ENCODE measurements at regions not wholly inside any gene's neighbourhood (a gene's known extent, or its start where the extent isn't known, plus 50 kb on each side); places are given as distances from the start of the nearest gene placed in this dataset.

- no peak overlapping the region for H3K27ac ChIP-seq (ENCODE audit: low read depth, low read length)
- ATAC-seq (no peak), DNase-seq (no peak)
- no peaks in the 10 kb centered on the region for H3K9me3 ChIP-seq (ENCODE audit: control insufficient read depth in 2 of 3, low read length in 3 of 3)
- no peaks in the 10 kb centered on the region for H3K36me3 Mint-ChIP-seq
- H3K4me3 ChIP-seq (ENCODE audit: low read length): no peak overlapping the region
- no peaks in the 10 kb centered on the region for H3K36me3 ChIP-seq (ENCODE audit: control insufficient read depth in 2 of 3, insufficient read depth in 3 of 3, low read length in 3 of 3)
- POLR2A ChIA-PET: no interaction called here
- H3K4me3 Mint-ChIP-seq: no peak overlapping the region
- no peaks in the 10 kb centered on the region for H3K4me1 ChIP-seq (ENCODE audit: control insufficient read depth in 2 of 2, insufficient read depth in 2 of 2, low read length in 2 of 2)
- no peaks in the 10 kb centered on the region for H3K27me3 ChIP-seq (ENCODE audit: control insufficient read depth in 2 of 2, insufficient read depth in 2 of 2, low read length in 2 of 2)
- intact Hi-C loops (cut with micrococcal nuclease): no loop called here
- no peaks in the 10 kb centered on the region for H3K4me1 Mint-ChIP-seq
- CTCF ChIA-PET: no interaction called here
- H3K27ac Mint-ChIP-seq: no peak overlapping the region
- H3K27me3 Mint-ChIP-seq: peaks cover 0 to 10% (median 4%) of the 10 kb centered on the region in 5 donors
- peaks cover 0 to 5% (median under 1%) of the 10 kb centered on the region in 11 donors for H3K9me3 Mint-ChIP-seq
These were observed 55.9 kb upstream of the ALB start for GRCh38 chr4:73348185-73348584.

- H3K36me3 ChIP-seq (ENCODE audit: control insufficient read depth in 2 of 3, insufficient read depth in 3 of 3, low read length in 3 of 3): no peaks in the 10 kb centered on the region
- no peak overlapping the region for H3K27ac ChIP-seq (ENCODE audit: low read depth, low read length)
- H3K9me3 Mint-ChIP-seq: peaks cover 0 to 3% (median 0%) of the 10 kb centered on the region in 11 donors
- no peaks in the 10 kb centered on the region for H3K4me1 Mint-ChIP-seq
- ChIA-PET CTCF (no interaction called here), POLR2A (no interaction called here)
- intact Hi-C loops (cut with micrococcal nuclease): no loop called here
- no peaks in the 10 kb centered on the region for H3K27me3 ChIP-seq (ENCODE audit: control insufficient read depth in 2 of 2, insufficient read depth in 2 of 2, low read length in 2 of 2)
- no peaks in the 10 kb centered on the region for H3K36me3 Mint-ChIP-seq
- no peak overlapping the region for H3K4me3 Mint-ChIP-seq
- no peak for ATAC-seq
- no peak overlapping the region for H3K4me3 ChIP-seq (ENCODE audit: low read length)
- H3K27ac Mint-ChIP-seq: no peak overlapping the region
- peaks cover 0 to 10% (median 4%) of the 10 kb centered on the region in 5 donors for H3K27me3 Mint-ChIP-seq
- H3K9me3 ChIP-seq (ENCODE audit: control insufficient read depth in 2 of 3, low read length in 3 of 3): no peaks in the 10 kb centered on the region
- H3K4me1 ChIP-seq (ENCODE audit: control insufficient read depth in 2 of 2, insufficient read depth in 2 of 2, low read length in 2 of 2): no peaks in the 10 kb centered on the region
- no peak for DNase-seq
These were observed 56.6 kb upstream of the ALB start for GRCh38 chr4:73347497-73347896.

GRCh38 chr4:73345399-73345975 is 58.6 kb upstream of the ALB start:
- CTCF ChIA-PET: no interaction called here
- Mint-ChIP-seq H3K27me3 (peaks cover 0 to 8% (median 4%) of the 10 kb centered on the region in 5 donors), H3K27ac (peak overlapping the region in 1 of 9 donors; percentile 41), H3K4me3 (no peak overlapping the region), H3K4me1 (no peaks in the 10 kb centered on the region), H3K9me3 (peaks cover 0 to 1% (median 0%) of the 10 kb centered on the region in 11 donors), H3K36me3 (no peaks in the 10 kb centered on the region)
- ATAC-seq (no peak), DNase-seq (no peak)
- Histone ChIP-seq H3K9me3 (ENCODE audit: control insufficient read depth in 2 of 3, low read length in 3 of 3) (no peaks in the 10 kb centered on the region), H3K4me3 (ENCODE audit: low read length) (no peak overlapping the region), H3K27ac (ENCODE audit: low read depth, low read length) (no peak overlapping the region), H3K36me3 (ENCODE audit: control insufficient read depth in 2 of 3, insufficient read depth in 3 of 3, low read length in 3 of 3) (no peaks in the 10 kb centered on the region), H3K27me3 (ENCODE audit: control insufficient read depth in 2 of 2, insufficient read depth in 2 of 2, low read length in 2 of 2) (no peaks in the 10 kb centered on the region), H3K4me1 (ENCODE audit: control insufficient read depth in 2 of 2, insufficient read depth in 2 of 2, low read length in 2 of 2) (no peaks in the 10 kb centered on the region)
- POLR2A ChIA-PET: no interaction called here
- intact Hi-C loops (cut with micrococcal nuclease): no loop called here

GRCh38 chr4:73344106-73344505 is 60.0 kb upstream of the ALB start:
- Histone ChIP-seq H3K4me3 (ENCODE audit: low read length) (no peak overlapping the region), H3K36me3 (ENCODE audit: control insufficient read depth in 2 of 3, insufficient read depth in 3 of 3, low read length in 3 of 3) (no peaks in the 10 kb centered on the region), H3K27me3 (ENCODE audit: control insufficient read depth in 2 of 2, insufficient read depth in 2 of 2, low read length in 2 of 2) (no peaks in the 10 kb centered on the region), H3K4me1 (ENCODE audit: control insufficient read depth in 2 of 2, insufficient read depth in 2 of 2, low read length in 2 of 2) (no peaks in the 10 kb centered on the region), H3K9me3 (ENCODE audit: control insufficient read depth in 2 of 3, low read length in 3 of 3) (no peaks in the 10 kb centered on the region), H3K27ac (ENCODE audit: low read depth, low read length) (no peak overlapping the region)
- Mint-ChIP-seq H3K36me3 (no peaks in the 10 kb centered on the region), H3K4me3 (no peak overlapping the region), H3K9me3 (peaks cover 0 to 1% (median 0%) of the 10 kb centered on the region in 11 donors), H3K4me1 (no peaks in the 10 kb centered on the region), H3K27ac (no peak overlapping the region), H3K27me3 (peaks cover 0 to 10% (median 4%) of the 10 kb centered on the region in 5 donors)
- ChIA-PET CTCF (no interaction called here), POLR2A (no interaction called here)
- ATAC-seq (no peak), DNase-seq (no peak)
- intact Hi-C loops (cut with micrococcal nuclease): no loop called here

GRCh38 chr4:73343432-73343831 is 60.7 kb upstream of the ALB start:
- DNase-seq (no peak), ATAC-seq (no peak)
- no peaks in the 10 kb centered on the region for H3K4me1 ChIP-seq (ENCODE audit: control insufficient read depth in 2 of 2, insufficient read depth in 2 of 2, low read length in 2 of 2)
- H3K4me3 Mint-ChIP-seq: no peak overlapping the region
- H3K4me3 ChIP-seq (ENCODE audit: low read length): no peak overlapping the region
- H3K9me3 ChIP-seq (ENCODE audit: control insufficient read depth in 2 of 3, low read length in 3 of 3): no peaks in the 10 kb centered on the region
- H3K4me1 Mint-ChIP-seq: no peaks in the 10 kb centered on the region
- H3K36me3 ChIP-seq (ENCODE audit: control insufficient read depth in 2 of 3, insufficient read depth in 3 of 3, low read length in 3 of 3): no peaks in the 10 kb centered on the region
- no peaks in the 10 kb centered on the region for H3K27me3 ChIP-seq (ENCODE audit: control insufficient read depth in 2 of 2, insufficient read depth in 2 of 2, low read length in 2 of 2)
- no peaks in the 10 kb centered on the region for H3K36me3 Mint-ChIP-seq
- H3K9me3 Mint-ChIP-seq: peaks cover 0 to 2% (median 0%) of the 10 kb centered on the region in 11 donors
- peaks cover 0 to 10% (median 6%) of the 10 kb centered on the region in 5 donors for H3K27me3 Mint-ChIP-seq
- no peak overlapping the region for H3K27ac ChIP-seq (ENCODE audit: low read depth, low read length)
- CTCF ChIA-PET: no interaction called here
- POLR2A ChIA-PET: no interaction called here
- intact Hi-C loops (cut with micrococcal nuclease): no loop called here
- no peak overlapping the region for H3K27ac Mint-ChIP-seq

GRCh38 chr4:73341454-73341853 is 62.6 kb upstream of the ALB start:
- H3K36me3 ChIP-seq (ENCODE audit: control insufficient read depth in 2 of 3, insufficient read depth in 3 of 3, low read length in 3 of 3): no peaks in the 10 kb centered on the region
- no peak overlapping the region for H3K4me3 ChIP-seq (ENCODE audit: low read length)
- H3K27ac Mint-ChIP-seq: no peak overlapping the region
- H3K9me3 Mint-ChIP-seq: peaks cover 0 to 5% (median 0%) of the 10 kb centered on the region in 11 donors
- H3K27ac ChIP-seq (ENCODE audit: low read depth, low read length): no peak overlapping the region
- ATAC-seq: no peak
- H3K36me3 Mint-ChIP-seq: no peaks in the 10 kb centered on the region
- ChIA-PET CTCF (no interaction called here), POLR2A (no interaction called here)
- no peak overlapping the region for H3K4me3 Mint-ChIP-seq
- DNase-seq: no peak
- no peaks in the 10 kb centered on the region for H3K9me3 ChIP-seq (ENCODE audit: control insufficient read depth in 2 of 3, low read length in 3 of 3)
- intact Hi-C loops (cut with micrococcal nuclease): loop anchor here in 1 of 2 donors (2.0 kb wide), 1 partner anchor 105 kb away; no protein-coding TSS in a partner anchor
- H3K27me3 Mint-ChIP-seq: peaks cover 0 to 11% (median 6%) of the 10 kb centered on the region in 5 donors
- H3K4me1 ChIP-seq (ENCODE audit: control insufficient read depth in 2 of 2, insufficient read depth in 2 of 2, low read length in 2 of 2): no peaks in the 10 kb centered on the region
- no peaks in the 10 kb centered on the region for H3K27me3 ChIP-seq (ENCODE audit: control insufficient read depth in 2 of 2, insufficient read depth in 2 of 2, low read length in 2 of 2)
- H3K4me1 Mint-ChIP-seq: no peaks in the 10 kb centered on the region

GRCh38 chr4:73340917-73341316 is 63.2 kb upstream of the ALB start:
- no peak overlapping the region for H3K27ac ChIP-seq (ENCODE audit: low read depth, low read length)
- H3K9me3 ChIP-seq (ENCODE audit: control insufficient read depth in 2 of 3, low read length in 3 of 3): no peaks in the 10 kb centered on the region
- no peaks in the 10 kb centered on the region for H3K4me1 Mint-ChIP-seq
- H3K4me3 ChIP-seq (ENCODE audit: low read length): no peak overlapping the region
- H3K4me1 ChIP-seq (ENCODE audit: control insufficient read depth in 2 of 2, insufficient read depth in 2 of 2, low read length in 2 of 2): no peaks in the 10 kb centered on the region
- H3K9me3 Mint-ChIP-seq: peaks cover 0 to 5% (median 0%) of the 10 kb centered on the region in 11 donors
- no peak for ATAC-seq
- no peaks in the 10 kb centered on the region for H3K27me3 ChIP-seq (ENCODE audit: control insufficient read depth in 2 of 2, insufficient read depth in 2 of 2, low read length in 2 of 2)
- H3K36me3 Mint-ChIP-seq: no peaks in the 10 kb centered on the region
- CTCF ChIA-PET: no interaction called here
- H3K27ac Mint-ChIP-seq: no peak overlapping the region
- H3K27me3 Mint-ChIP-seq: peaks cover 0 to 12% (median 6%) of the 10 kb centered on the region in 5 donors
- POLR2A ChIA-PET: no interaction called here
- intact Hi-C loops (cut with micrococcal nuclease): loop anchor here in 1 of 2 donors (2.0 kb wide), 1 partner anchor 106 kb away; no protein-coding TSS in a partner anchor
- no peaks in the 10 kb centered on the region for H3K36me3 ChIP-seq (ENCODE audit: control insufficient read depth in 2 of 3, insufficient read depth in 3 of 3, low read length in 3 of 3)
- no peak overlapping the region for H3K4me3 Mint-ChIP-seq
- no peak for DNase-seq
